IPS-20b (cell line): ENCODE measurements at regions not wholly inside any gene's neighbourhood (a gene's known extent, or its start where the extent isn't known, plus 50 kb on each side); places are given as distances from the start of the nearest gene placed in this dataset.

ENCODE experiments used
- H3K27ac ChIP-seq: one replicate; pipeline ENCODE4 v1.5.1; 2013; ENCODE audit warnings: low read length
- H3K27me3 ChIP-seq: 2 replicates; pipeline ENCODE4 v1.6.1; 2013; ENCODE audit warnings: mild to moderate bottlenecking, low read length, inconsistent platforms; ENCODE audit not compliant: insufficient read depth
- H3K36me3 ChIP-seq: 2 replicates; pipeline ENCODE4 v1.6.1; 2013; ENCODE audit warnings: low read depth, mild to moderate bottlenecking, inconsistent platforms, low read length, moderate library complexity; ENCODE audit not compliant: insufficient read depth
- H3K4me1 ChIP-seq: 2 replicates; pipeline ENCODE4 v1.6.1; 2013; ENCODE audit warnings: mild to moderate bottlenecking, control low read depth, inconsistent platforms, low read length, moderate library complexity; ENCODE audit not compliant: insufficient read depth
- H3K4me3 ChIP-seq: 2 replicates; pipeline ENCODE4 v1.5.1; 2013; ENCODE audit warnings: mild to moderate bottlenecking, low read length, inconsistent platforms
- H3K9ac ChIP-seq: 2 replicates; pipeline ENCODE4 v1.6.1; 2013; ENCODE audit warnings: low read depth, mild to moderate bottlenecking, inconsistent platforms, low read length, moderate library complexity
- H3K9me3 ChIP-seq: 2 replicates; pipeline ENCODE4 v1.6.1; 2013; ENCODE audit warnings: mild to moderate bottlenecking, low read depth, low read length, inconsistent platforms; ENCODE audit not compliant: insufficient read depth

DNA sequence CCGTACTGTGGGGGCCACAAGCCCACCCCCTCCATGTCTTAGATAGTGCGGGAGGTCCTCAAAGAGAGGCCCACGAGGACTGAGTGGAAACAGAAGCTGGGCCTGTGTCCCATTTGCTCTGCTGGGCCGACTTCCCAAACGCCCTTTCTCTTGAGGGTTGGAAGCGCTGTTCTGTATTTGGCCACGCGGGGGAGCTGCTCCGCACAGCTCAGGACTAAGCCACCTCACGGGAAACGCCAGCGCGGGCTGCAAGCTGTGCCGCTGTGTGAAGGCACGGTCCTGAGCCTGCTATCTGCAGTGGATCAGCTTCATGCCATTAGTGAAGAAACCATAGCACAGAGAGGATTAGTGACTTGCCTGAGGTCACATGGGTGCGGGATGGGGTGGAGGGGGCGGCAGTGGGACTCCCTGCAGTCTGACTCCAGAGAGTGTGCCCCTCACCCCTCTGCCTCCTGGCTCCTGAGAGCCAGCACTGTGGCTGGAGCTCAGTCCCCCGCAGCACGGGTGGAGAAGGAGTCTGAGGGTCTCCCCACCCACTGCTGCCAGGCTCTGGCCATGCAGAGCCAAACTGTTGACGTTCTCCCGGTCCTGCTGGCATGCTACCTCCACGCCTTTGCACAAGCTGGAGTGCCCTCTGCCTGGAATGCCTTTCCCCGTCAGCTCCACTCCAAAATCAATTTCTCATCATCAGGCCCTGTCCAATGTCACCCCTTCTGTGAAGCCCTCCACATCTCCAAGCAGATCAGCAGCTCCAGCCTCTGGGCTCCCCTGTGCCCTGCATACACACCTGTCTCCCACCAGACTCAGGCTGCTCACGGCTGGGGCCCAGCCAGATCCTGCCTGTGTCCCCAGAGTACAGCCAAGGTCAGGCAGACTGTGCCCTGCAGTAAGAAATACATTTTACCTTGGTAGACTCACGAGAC is 51.5 kb upstream of the LRRC32 start:
- Histone ChIP-seq H3K4me1 (no peaks in the 10 kb centered on the region), H3K27me3 (peaks cover 24% of the 10 kb centered on the region), H3K27ac (no peak overlapping the region), H3K4me3 (peak overlapping the region; percentile 41; the same call in 1 of the 2 replicates), H3K9ac (no peak overlapping the region), H3K36me3 (no peaks in the 10 kb centered on the region), H3K9me3 (no peaks in the 10 kb centered on the region)

DNA sequence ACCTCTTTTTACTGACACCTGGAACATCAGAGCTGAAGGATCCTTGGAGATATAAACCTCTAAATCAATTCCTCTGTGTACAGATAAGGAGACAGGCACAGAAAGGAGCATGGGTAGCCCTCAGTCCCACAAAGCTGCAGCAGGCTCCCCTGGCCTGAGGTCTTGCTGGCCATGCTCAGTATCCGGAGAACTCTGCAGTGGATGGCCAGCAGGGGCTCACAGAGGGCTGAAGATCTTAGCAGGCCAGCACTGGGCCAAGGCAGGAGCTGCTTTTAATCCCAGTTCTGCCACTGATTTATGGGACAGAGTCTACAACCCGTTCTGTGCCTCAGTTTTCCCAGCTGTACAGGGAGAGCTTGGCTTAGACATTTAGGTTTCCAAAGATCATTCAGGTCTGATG is 52.6 kb upstream of the LRRC32 start:
- peaks cover 29% of the 10 kb centered on the region for H3K27me3 ChIP-seq
- H3K9me3 ChIP-seq, result no peaks in the 10 kb centered on the region
- no peak overlapping the region for H3K4me3 ChIP-seq
- H3K4me1 ChIP-seq, result no peaks in the 10 kb centered on the region
- H3K27ac ChIP-seq, result no peak overlapping the region
- no peaks in the 10 kb centered on the region for H3K36me3 ChIP-seq
- no peak overlapping the region for H3K9ac ChIP-seq

DNA sequence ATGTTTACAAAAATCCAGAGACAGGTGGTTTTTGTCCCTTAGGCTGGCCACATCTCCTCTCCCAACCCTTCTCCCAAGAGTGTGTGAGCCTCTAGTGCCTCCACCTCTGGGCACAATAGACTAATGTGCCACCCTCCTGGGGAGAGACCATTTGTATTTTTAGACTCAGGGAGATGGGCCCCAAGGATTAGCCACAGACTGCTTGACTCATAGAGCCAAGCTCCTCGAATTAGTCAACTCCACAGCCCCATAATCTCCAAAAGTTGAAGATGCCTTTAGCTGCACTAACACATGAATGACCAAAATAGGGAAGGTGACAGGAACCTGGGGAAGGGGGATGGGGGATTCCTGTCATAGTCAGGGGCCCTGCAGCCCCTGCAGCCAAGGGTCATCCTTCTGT is 53.0 kb upstream of the LRRC32 start:
- Histone ChIP-seq H3K4me3 (no peak overlapping the region), H3K4me1 (no peaks in the 10 kb centered on the region), H3K36me3 (no peaks in the 10 kb centered on the region), H3K27ac (no peak overlapping the region), H3K9me3 (no peaks in the 10 kb centered on the region), H3K27me3 (peaks cover 29% of the 10 kb centered on the region), H3K9ac (no peak overlapping the region)

DNA sequence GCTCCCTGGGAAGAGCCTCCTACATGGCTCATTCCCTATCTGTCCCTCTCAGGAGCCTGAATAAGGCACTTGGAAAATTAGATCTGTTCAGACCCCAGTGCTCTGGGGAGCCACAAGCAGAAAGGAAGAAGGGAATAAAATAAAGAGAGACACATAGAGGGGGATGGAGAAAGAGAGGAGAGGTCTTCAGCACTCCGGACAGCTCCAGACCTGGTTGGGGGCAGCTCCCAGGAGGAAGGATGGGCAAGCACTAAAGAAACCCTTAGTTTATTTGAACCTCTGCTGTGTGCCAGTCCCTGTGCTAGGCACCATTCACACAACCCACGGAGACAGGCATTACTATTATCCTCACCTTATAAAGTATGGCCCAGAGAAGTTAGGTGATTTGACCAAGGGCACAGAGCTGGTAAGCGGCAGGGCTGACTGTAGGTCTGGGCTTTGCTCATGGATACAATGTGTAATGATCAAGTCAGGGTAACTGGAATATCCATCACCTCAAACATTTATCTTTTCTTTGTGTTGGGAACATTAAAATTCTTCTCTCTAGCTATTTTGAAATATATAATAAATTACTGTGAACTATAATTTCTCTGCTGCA is 53.7 kb upstream of the LRRC32 start:
- H3K9me3 ChIP-seq, result no peaks in the 10 kb centered on the region
- H3K27me3 ChIP-seq, result peaks cover 29% of the 10 kb centered on the region
- H3K4me1 ChIP-seq, result no peaks in the 10 kb centered on the region
- no peak overlapping the region for H3K9ac ChIP-seq
- no peaks in the 10 kb centered on the region for H3K36me3 ChIP-seq
- no peak overlapping the region for H3K4me3 ChIP-seq
- H3K27ac ChIP-seq, result no peak overlapping the region

DNA sequence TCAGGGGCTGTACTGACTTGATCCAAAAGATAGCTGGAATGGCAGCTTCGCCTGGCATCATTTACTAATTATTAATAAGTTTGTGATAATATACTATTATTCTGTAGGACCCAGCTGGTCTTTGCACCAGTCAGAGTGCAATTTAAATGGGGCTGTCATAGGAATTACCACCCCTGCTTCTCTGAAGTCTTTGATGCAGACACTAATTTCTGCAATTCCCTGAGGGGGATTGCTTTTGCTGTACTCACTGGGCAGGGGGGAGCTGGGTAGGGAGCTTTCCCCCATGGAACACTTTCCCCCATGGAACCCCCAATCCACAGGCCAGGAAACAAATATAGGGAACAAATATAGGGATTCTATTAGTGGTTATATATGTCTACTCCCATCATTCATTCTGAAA is 54.9 kb upstream of the TSKU start:
- H3K9ac ChIP-seq, result no peak overlapping the region
- H3K4me3 ChIP-seq, result no peak overlapping the region
- no peak overlapping the region for H3K27ac ChIP-seq
- peaks cover 16% of the 10 kb centered on the region for H3K27me3 ChIP-seq
- H3K4me1 ChIP-seq, result no peaks in the 10 kb centered on the region
- H3K9me3 ChIP-seq, result no peaks in the 10 kb centered on the region
- H3K36me3 ChIP-seq, result no peaks in the 10 kb centered on the region

DNA sequence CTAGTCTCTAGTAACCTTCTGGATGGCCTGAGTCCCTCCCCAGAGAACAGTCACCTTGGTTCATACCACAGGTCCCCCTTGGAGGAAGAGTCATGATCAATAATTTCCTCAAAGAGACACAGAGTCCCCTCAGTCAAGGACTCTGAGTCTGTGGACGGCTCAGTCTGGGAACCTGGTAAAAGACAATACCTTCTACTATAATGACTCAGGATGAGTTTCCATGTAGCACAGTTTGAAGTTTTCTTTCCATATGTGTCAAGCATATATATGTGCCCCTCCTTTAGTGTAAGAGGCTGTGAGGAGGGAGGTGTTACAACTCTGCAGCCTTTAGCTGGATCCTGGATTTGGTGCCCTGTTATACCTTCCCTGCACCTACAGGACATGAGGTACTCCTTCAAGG is 54.4 kb upstream of the TSKU start:
- Histone ChIP-seq H3K4me1 (no peaks in the 10 kb centered on the region), H3K4me3 (no peak overlapping the region), H3K36me3 (no peaks in the 10 kb centered on the region), H3K9ac (no peak overlapping the region), H3K27ac (no peak overlapping the region), H3K27me3 (peaks cover 15% of the 10 kb centered on the region; the same call in 1 of the 2 replicates), H3K9me3 (no peaks in the 10 kb centered on the region)

DNA sequence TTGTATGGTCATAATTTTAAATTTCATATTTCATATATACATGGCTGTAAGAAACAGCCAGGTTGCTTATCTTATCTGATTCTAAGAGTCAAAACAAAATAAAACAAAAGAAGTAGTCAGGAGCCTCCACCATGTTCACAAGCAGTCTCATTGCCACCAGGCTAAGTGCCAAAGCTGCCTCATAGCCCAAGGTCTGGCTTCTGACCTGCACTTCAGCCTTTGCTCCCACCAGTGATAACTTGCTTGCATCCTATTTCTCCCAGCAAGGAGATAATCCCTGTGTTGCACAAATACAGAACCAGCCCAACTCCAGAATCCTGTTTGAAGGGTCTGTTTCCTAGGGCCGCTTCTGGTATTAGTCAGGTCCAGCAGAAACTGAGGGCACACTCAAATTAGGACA is 53.9 kb upstream of the TSKU start:
- Histone ChIP-seq H3K36me3 (no peaks in the 10 kb centered on the region), H3K9me3 (no peaks in the 10 kb centered on the region), H3K27ac (no peak overlapping the region), H3K4me1 (no peaks in the 10 kb centered on the region; the same call in 1 of the 2 replicates), H3K4me3 (no peak overlapping the region), H3K9ac (no peak overlapping the region), H3K27me3 (peaks cover 15% of the 10 kb centered on the region; the same call in 1 of the 2 replicates)

DNA sequence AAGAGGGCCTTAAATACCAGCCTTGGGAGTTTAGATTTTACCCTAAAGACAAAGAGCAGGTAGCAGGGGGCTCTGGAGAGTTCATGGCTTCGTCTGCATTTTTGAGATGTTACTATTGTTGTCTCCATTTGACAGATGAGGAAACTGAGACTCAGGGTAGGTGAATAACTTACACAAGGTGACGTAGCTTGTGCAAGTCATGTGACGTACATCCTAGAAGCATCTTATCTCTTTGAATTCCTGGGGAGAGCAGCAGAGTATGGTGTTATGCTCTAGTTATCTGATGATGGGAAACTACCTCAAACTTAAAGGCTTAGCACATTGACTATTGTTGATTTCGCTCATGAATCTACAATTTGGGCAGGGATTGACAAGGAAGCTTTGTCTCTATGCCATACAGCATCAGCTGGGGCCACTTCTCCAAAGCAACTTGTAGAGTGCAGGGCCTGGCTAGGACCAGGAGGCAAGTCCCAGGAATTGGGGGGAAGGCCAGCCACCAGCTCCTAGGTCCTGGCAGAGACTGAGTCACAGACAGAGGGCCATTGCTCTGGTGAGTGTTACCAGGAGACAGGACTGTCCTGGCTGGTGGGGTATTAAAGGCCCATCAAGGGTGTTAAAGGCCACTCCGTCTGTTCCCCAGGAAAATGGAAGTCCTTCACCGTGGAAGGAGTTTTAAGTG is 52.1 kb upstream of the TSKU start:
- H3K9ac ChIP-seq, result no peak overlapping the region
- H3K27me3 ChIP-seq, result peaks cover 16% of the 10 kb centered on the region
- no peak overlapping the region for H3K27ac ChIP-seq
- no peaks in the 10 kb centered on the region for H3K36me3 ChIP-seq
- H3K4me1 ChIP-seq, result peaks cover 14% of the 10 kb centered on the region; the same call in 1 of the 2 replicates
- H3K9me3 ChIP-seq, result no peaks in the 10 kb centered on the region
- H3K4me3 ChIP-seq, result no peak overlapping the region

DNA sequence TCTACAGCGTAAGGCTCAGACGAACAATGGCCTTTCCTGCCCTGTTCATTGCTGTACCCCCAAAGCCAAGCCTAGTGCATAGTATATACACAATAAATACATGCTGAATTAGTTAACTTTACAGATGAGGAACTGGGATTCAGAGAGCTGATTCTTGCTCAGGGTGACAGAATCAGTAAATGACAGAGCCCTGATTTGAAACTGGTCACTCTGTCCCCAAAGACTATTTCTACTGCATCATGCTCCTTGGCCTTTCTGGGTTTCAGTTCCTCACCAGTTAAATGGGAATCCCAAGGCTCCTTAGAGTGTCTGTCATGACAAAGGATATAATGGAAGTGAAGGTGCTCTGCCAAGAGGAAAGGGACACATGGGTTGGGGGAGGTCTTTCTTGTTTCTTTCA is 50.5 kb upstream of the TSKU start:
- Histone ChIP-seq H3K4me1 (peaks cover 18% of the 10 kb centered on the region; the same call in 1 of the 2 replicates), H3K4me3 (no peak overlapping the region)

More for the DNA sequence above, 50.5 kb upstream of the TSKU start:
- no peak overlapping the region for H3K27ac ChIP-seq
- peaks cover 12% of the 10 kb centered on the region for H3K27me3 ChIP-seq
- H3K9me3 ChIP-seq, result no peaks in the 10 kb centered on the region
- H3K9ac ChIP-seq, result no peak overlapping the region
- H3K36me3 ChIP-seq, result no peaks in the 10 kb centered on the region
